ENCODE measurements at regions not wholly inside any gene's neighbourhood (a gene's known extent, or its start where the extent isn't known, plus 50 kb on each side); places are given as distances from the start of the nearest gene placed in this dataset.

GRCh38 chr15:72907733-72908132, 124.2 kb upstream of the ADPGK start:
- TF ChIP-seq CTCF (IDR thresholded peaks at IDR 0.05) = no peak
- no peak for TF ChIP-seq POLR2A (IDR thresholded peaks at IDR 0.05)
